DMS153 treated with DMSO at 0.1 percent for 48 hours (cell line): ENCODE measurements at regions not wholly inside any gene's neighbourhood (a gene's known extent, or its start where the extent isn't known, plus 50 kb on each side); places are given as distances from the start of the nearest gene placed in this dataset.
A peak's percentile ranks its signal among the peaks of the same experiment; 100 is the strongest.
"Not testable (repeated sequence)": the region's sequence is repeated elsewhere in the genome, so short reads cannot be mapped to it uniquely, and the experiment has no call there.

Experiments used
- DNase-seq: peaks from one replicate; lab custom pipeline; 2025; ENCODE audit not compliant: unreplicated experiment; lab: John Stamatoyannopoulos, UW

GRCh38 chr2:60252581-60253150 lies 300.8 kb downstream of the BCL11A start:
- DNase-seq = no peak

- DNase-seq = no peak
These were observed 302.2 kb downstream of the BCL11A start for GRCh38 chr2:60251247-60251646.

- no peak for DNase-seq
These were observed 303.6 kb downstream of the BCL11A start for GRCh38 chr2:60249879-60250278.

GRCh38 chr2:60247471-60247870 lies 306.0 kb downstream of the BCL11A start:
- no peak for DNase-seq

GRCh38 chr2:60246583-60246982 lies 306.9 kb downstream of the BCL11A start:
- DNase-seq = no peak

- DNase-seq = no peak
These were observed 319.0 kb downstream of the BCL11A start for GRCh38 chr2:60234274-60234986.

GRCh38 chr2:60230596-60230995 lies 322.9 kb downstream of the BCL11A start:
- DNase-seq = no peak

- no peak for DNase-seq
These were observed 323.4 kb downstream of the BCL11A start for GRCh38 chr2:60230037-60230436.

- no peak for DNase-seq
These were observed 326.5 kb downstream of the BCL11A start for GRCh38 chr2:60226943-60227342.

GRCh38 chr2:60226191-60226590 lies 327.3 kb downstream of the BCL11A start:
- no peak for DNase-seq

GRCh38 chr2:60223859-60224258 lies 329.6 kb downstream of the BCL11A start:
- DNase-seq = no peak

GRCh38 chr2:60221098-60221497 lies 332.4 kb downstream of the BCL11A start:
- DNase-seq = no peak

- no peak for DNase-seq
These were observed 333.9 kb downstream of the BCL11A start for GRCh38 chr2:60219536-60219935.

- no peak for DNase-seq
These were observed 336.9 kb downstream of the BCL11A start for GRCh38 chr2:60216452-60216995.

- peak; percentile 25 for DNase-seq
These were observed 338.0 kb downstream of the BCL11A start for GRCh38 chr2:60215386-60215901.

GRCh38 chr2:60214626-60214875 lies 338.9 kb downstream of the BCL11A start:
- no peak for DNase-seq

- peak; percentile 72 for DNase-seq
These were observed 339.4 kb downstream of the BCL11A start for GRCh38 chr2:60213865-60214625.

- DNase-seq = no peak
These were observed 341.1 kb downstream of the BCL11A start for GRCh38 chr2:60212181-60212945.

GRCh38 chr2:60189006-60189405 lies 364.4 kb downstream of the BCL11A start:
- not testable (repeated sequence) for DNase-seq

- DNase-seq = no peak
These were observed 378.2 kb downstream of the BCL11A start for GRCh38 chr2:60175290-60175689.

- no peak for DNase-seq
These were observed 379.3 kb downstream of the BCL11A start for GRCh38 chr2:60174146-60174545.
